ENCODE measurements at regions not wholly inside any gene's neighbourhood (a gene's known extent, or its start where the extent isn't known, plus 50 kb on each side); places are given as distances from the start of the nearest gene placed in this dataset.

DNA sequence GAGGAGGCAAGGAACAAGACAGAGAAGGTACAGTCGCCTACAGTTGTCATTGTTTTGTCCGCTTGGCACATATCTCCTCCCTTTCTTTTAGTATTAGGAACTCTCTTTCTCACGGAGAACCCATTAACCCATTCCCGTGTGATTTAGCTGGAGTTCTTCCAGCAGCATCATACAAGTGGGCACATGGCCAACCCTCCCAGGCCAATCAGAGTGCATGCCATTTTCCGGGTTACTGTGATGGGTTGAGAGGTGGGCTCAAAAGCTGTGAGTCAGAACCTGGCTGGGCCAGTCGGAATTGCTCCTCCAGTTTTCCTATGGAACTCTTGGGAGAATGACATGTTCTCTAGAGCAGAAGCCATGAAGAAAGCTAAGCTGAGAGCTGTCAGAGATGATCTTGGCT, 83.1 kb upstream of the SOD1 start:
- no peak for DNase-seq (ENCODE audit: extremely low spot score)
- ChIA-PET POLR2A (interaction anchor here (1.7 kb wide), 1 partner anchor 18 kb away, joined by 7 read pairs; no protein-coding TSS in a partner anchor), CTCF (no interaction called here)
- TF ChIP-seq ARNT (IDR thresholded peaks at IDR 0.05), result no peak

DNA sequence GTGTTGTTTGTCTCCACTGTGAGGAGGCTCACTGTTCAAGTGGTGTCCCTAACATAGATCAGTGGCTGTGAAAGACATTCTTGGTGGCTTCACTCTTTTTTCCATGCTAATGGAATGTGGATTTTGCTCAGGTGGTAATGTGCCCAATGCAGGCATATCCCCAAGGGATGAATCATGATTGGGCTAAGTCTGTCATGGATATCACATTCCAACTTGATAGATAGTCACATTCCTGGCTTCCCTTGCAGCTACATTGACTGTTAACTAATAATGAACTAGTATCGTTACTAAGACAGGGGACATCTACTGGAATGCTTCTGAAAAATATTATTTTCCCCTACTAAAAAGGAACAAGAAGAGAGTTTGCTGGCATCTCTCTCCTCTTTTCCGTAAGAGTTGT, 86.3 kb upstream of the SOD1 start:
- ChIA-PET CTCF (no interaction called here), POLR2A (no interaction called here)
- TF ChIP-seq CTBP1 (IDR thresholded peaks at IDR 0.05; ENCODE audit: borderline replicate concordance) (no peak), L3MBTL2 (conservative IDR thresholded peaks at IDR 0.05) (no peak), ARNT (IDR thresholded peaks at IDR 0.05) (no peak), HDGF (IDR thresholded peaks at IDR 0.05; ENCODE audit: borderline replicate concordance) (no peak), ZNF384 (IDR thresholded peaks at IDR 0.05) (no peak), FOXK2 (IDR thresholded peaks at IDR 0.05) (no peak), BHLHE40 (IDR thresholded peaks at IDR 0.05; ENCODE audit: borderline replicate concordance) (no peak), FOXA1 (IDR thresholded peaks at IDR 0.05) (no peak), SP1 (IDR thresholded peaks at IDR 0.05) (no peak)
- DNase-seq (ENCODE audit: extremely low spot score), result no peak

DNA sequence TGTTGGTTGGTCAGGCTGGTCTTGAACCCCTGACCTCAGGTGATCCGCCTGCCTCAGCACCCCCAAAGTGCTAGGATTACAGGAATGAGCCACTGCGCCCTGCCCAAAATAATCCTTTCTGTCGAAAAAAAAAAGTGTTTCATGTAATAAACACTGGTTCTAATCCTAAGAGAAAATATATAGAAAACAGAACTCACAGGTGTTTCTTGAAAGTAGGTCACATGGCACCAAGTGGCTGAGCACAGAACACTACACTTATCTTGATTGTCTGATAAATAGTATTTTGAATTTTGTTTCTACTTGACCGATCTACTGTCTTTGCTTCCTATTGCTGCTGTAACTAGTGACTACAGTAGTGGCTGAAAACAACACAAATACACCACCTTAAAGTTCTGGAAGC, 87.6 kb upstream of the SOD1 start:
- CTCF ChIA-PET, result interaction anchor here (0.7 kb wide), 1 partner anchor 18 kb away, joined by 3 read pairs; no protein-coding TSS in a partner anchor
- TF ChIP-seq ZNF384 (IDR thresholded peaks at IDR 0.05) (no peak), SP1 (IDR thresholded peaks at IDR 0.05) (no peak), TARDBP (IDR thresholded peaks at IDR 0.05) (no peak), HDGF (IDR thresholded peaks at IDR 0.05; ENCODE audit: borderline replicate concordance) (no peak), CTBP1 (IDR thresholded peaks at IDR 0.05; ENCODE audit: borderline replicate concordance) (no peak)
- POLR2A ChIA-PET, result interaction anchor here (1.4 to 1.5 kb wide), 2 partner anchors 11 to 13 kb away, joined by 4 to 18 read pairs; no protein-coding TSS in a partner anchor
- DNase-seq (ENCODE audit: extremely low spot score), result no peak

DNA sequence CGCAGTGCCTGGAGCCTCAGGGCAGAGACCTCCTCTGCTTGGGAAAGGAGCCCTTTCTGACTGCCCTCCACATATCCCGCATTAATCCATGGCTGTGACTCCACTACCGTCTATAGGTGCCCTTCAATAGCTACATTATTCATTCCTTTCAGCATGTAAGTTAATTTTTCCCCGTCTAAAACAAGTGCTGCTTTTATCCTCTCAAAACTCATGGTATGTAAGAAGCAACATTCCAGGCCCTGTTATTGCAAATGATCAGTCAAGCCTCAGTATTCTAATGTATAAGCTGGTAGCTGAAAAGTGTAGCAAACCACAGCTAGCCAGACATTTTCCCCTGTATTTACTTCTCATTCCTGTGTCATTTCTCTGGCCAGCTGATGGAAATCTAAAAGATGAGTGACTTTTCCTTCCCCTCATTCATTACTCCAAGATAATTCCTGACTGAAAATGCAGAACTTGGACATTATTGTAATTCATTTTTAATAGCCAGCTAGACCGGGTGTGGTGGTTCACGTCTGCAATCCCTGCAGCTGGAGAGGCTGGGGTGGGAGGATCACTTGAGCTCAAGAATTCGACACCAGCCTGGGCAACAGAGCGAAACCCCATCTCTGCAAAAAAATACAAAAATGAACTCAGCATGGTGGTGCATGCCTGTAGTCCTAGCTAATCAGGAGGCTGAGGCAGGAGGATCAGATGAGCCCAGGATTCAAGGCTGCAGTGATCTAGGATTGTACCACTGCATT, 88.5 kb upstream of the SOD1 start:
- TF ChIP-seq FOXM1 (IDR thresholded peaks at IDR 0.05; ENCODE audit: borderline replicate concordance), result no peak
- no peak for TF ChIP-seq SUZ12 (IDR thresholded peaks at IDR 0.05)
- no peak for TF ChIP-seq LEF1 (IDR thresholded peaks at IDR 0.05; ENCODE audit: borderline replicate concordance)
- TF ChIP-seq TARDBP (IDR thresholded peaks at IDR 0.05), result no peak
- no peak for TF ChIP-seq L3MBTL2 (conservative IDR thresholded peaks at IDR 0.05)
- TF ChIP-seq NFRKB (IDR thresholded peaks at IDR 0.05), result no peak
- no peak for TF ChIP-seq SP1 (IDR thresholded peaks at IDR 0.05)
- TF ChIP-seq ARNT (IDR thresholded peaks at IDR 0.05), result no peak
- no peak for TF ChIP-seq HDGF (IDR thresholded peaks at IDR 0.05; ENCODE audit: borderline replicate concordance)
- no peak for TF ChIP-seq ZNF384 (IDR thresholded peaks at IDR 0.05)
- TF ChIP-seq, protein P1, sequence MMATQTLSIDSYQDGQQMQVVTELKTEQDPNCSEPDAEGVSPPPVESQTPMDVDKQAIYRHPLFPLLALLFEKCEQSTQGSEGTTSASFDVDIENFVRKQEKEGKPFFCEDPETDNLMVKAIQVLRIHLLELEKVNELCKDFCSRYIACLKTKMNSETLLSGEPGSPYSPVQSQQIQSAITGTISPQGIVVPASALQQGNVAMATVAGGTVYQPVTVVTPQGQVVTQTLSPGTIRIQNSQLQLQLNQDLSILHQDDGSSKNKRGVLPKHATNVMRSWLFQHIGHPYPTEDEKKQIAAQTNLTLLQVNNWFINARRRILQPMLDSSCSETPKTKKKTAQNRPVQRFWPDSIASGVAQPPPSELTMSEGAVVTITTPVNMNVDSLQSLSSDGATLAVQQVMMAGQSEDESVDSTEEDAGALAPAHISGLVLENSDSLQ (IDR thresholded peaks at IDR 0.05), result no peak
- no peak for TF ChIP-seq FOXA1 (IDR thresholded peaks at IDR 0.05)
- no peak for TF ChIP-seq CTBP1 (IDR thresholded peaks at IDR 0.05; ENCODE audit: borderline replicate concordance)
- no peak for TF ChIP-seq BHLHE40 (IDR thresholded peaks at IDR 0.05; ENCODE audit: borderline replicate concordance)
- no peak for TF ChIP-seq ELF4 (IDR thresholded peaks at IDR 0.05)
- no peak for TF ChIP-seq FOXK2 (IDR thresholded peaks at IDR 0.05)
- ChIA-PET POLR2A (interaction anchor here (0.9 to 1.5 kb wide), 3 partner anchors 9 to 12 kb away, joined by 3 to 18 read pairs (median 4); no protein-coding TSS in a partner anchor), CTCF (interaction anchor here (0.7 to 1.6 kb wide), 3 partner anchors 9 to 17 kb away, joined by 3 to 10 read pairs (median 7); no protein-coding TSS in a partner anchor)
- DNase-seq (ENCODE audit: extremely low spot score), result no peak

DNA sequence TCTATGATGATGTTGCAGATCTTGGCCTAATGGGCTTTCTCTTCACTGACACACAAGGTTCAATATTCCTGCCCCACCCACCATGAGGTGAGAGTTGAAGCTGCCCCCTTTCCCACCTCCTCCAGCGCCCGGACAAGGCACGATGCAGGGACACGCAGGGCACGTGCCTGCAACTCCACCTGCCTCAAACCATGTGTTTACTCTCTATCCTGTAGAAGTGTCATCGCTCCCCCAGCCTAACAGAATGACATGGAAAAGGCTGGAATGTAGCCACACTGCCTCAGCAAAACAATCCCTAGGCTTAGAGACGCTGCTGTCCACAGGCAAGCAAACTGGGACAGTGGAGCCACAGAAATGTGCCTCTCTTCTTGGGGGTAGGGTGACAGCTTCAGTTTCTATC, 92.9 kb upstream of the SOD1 start:
- DNase-seq (ENCODE audit: extremely low spot score), result no peak
- no peak for TF ChIP-seq ARNT (IDR thresholded peaks at IDR 0.05)
- no peak for TF ChIP-seq TARDBP (IDR thresholded peaks at IDR 0.05)
- TF ChIP-seq FOXA1 (IDR thresholded peaks at IDR 0.05), result no peak
- no peak for TF ChIP-seq L3MBTL2 (conservative IDR thresholded peaks at IDR 0.05)
- no peak for TF ChIP-seq BHLHE40 (IDR thresholded peaks at IDR 0.05; ENCODE audit: borderline replicate concordance)
- no peak for TF ChIP-seq LEF1 (IDR thresholded peaks at IDR 0.05; ENCODE audit: borderline replicate concordance)
- no peak for TF ChIP-seq ZNF384 (IDR thresholded peaks at IDR 0.05)
- TF ChIP-seq SUZ12 (IDR thresholded peaks at IDR 0.05), result no peak
- TF ChIP-seq HDGF (IDR thresholded peaks at IDR 0.05; ENCODE audit: borderline replicate concordance), result no peak
- TF ChIP-seq, protein P1 (IDR thresholded peaks at IDR 0.05), result no peak
- TF ChIP-seq SP1 (IDR thresholded peaks at IDR 0.05), result no peak
- no peak for TF ChIP-seq ELF4 (IDR thresholded peaks at IDR 0.05)
- TF ChIP-seq FOXM1 (IDR thresholded peaks at IDR 0.05; ENCODE audit: borderline replicate concordance), result no peak
- no peak for TF ChIP-seq NFRKB (IDR thresholded peaks at IDR 0.05)
- POLR2A ChIA-PET, result no interaction called here
- CTCF ChIA-PET, result interaction anchor here (1.3 kb wide), 1 partner anchor 14 kb away, joined by 7 read pairs; no protein-coding TSS in a partner anchor

DNA sequence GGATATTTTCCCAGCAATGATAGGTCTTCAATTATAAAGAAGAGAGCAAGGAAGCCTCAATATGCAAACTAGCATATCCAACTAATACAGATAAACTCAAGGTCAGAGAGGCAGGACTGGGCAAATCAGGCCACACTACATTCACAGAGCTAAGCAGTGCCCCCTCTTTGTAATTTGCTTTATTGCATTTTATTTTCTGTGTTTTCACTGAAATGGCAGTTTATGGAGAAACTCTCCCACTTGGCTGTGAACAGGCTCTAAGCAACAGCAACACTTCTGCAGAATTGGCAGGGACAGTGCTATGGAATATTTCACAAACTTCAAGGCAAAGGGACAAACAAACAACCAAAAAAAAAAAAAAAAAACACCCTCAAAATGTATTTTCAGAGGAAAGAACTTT, 93.4 kb upstream of the SOD1 start:
- POLR2A ChIA-PET, result no interaction called here
- CTCF ChIA-PET, result no interaction called here
- no peak for DNase-seq (ENCODE audit: extremely low spot score)
- TF ChIP-seq TARDBP (IDR thresholded peaks at IDR 0.05) (no peak), SP1 (IDR thresholded peaks at IDR 0.05) (no peak), LEF1 (IDR thresholded peaks at IDR 0.05; ENCODE audit: borderline replicate concordance) (no peak), ELF4 (IDR thresholded peaks at IDR 0.05) (no peak), FOXA1 (IDR thresholded peaks at IDR 0.05) (no peak), NFRKB (IDR thresholded peaks at IDR 0.05) (no peak), BHLHE40 (IDR thresholded peaks at IDR 0.05; ENCODE audit: borderline replicate concordance) (no peak), ARNT (IDR thresholded peaks at IDR 0.05) (no peak), SUZ12 (IDR thresholded peaks at IDR 0.05) (no peak), ZNF384 (IDR thresholded peaks at IDR 0.05) (no peak), FOXK2 (IDR thresholded peaks at IDR 0.05) (no peak), L3MBTL2 (conservative IDR thresholded peaks at IDR 0.05) (no peak), FOXM1 (IDR thresholded peaks at IDR 0.05; ENCODE audit: borderline replicate concordance) (no peak), HDGF (IDR thresholded peaks at IDR 0.05; ENCODE audit: borderline replicate concordance) (no peak)
- TF ChIP-seq, protein P1 (IDR thresholded peaks at IDR 0.05), result no peak

Data from HEK293T (cell line).